ENCODE measurements at regions not wholly inside any gene's neighbourhood (a gene's known extent, or its start where the extent isn't known, plus 50 kb on each side); places are given as distances from the start of the nearest gene placed in this dataset.

DNA sequence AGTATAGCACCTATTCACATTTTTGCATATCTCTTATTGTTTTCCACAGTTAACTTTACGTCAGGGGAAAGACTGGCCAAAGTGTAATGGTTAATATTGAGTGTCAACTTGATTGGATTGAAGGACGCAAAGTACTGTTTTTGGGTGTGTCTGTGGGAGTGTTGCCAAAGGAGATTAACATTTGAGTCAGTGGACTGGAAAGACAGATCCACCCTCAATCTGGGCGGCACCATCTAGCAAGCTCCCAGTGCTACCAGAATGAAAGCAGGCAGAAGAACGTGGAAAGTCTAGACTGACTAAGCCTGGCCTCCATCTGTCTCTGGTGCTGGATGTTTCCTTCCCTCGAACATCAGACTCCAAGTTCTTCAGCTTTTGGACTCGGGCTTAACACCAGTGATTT, 1900.7 kb upstream of the RAG2 start:
- Histone ChIP-seq H3K9ac (ENCODE audit: low read length) (no peak overlapping the region), H3K27me3 (ENCODE audit: control insufficient read depth in 1 of 2, insufficient read depth in 2 of 2, low read length in 2 of 2) (no peaks in the 10 kb centered on the region), H3K4me3 (ENCODE audit: low read depth in 1 of 2, low read length in 2 of 2) (no peak overlapping the region), H3K36me3 (ENCODE audit: insufficient read depth, low read length) (no peaks in the 10 kb centered on the region), H3K27ac (ENCODE audit: low read depth, low read length) (no peak overlapping the region), H3K4me1 (ENCODE audit: insufficient read depth, low read length) (no peaks in the 10 kb centered on the region), H3K9me3 (ENCODE audit: low read length) (no peaks in the 10 kb centered on the region)

- Histone ChIP-seq H3K27ac (ENCODE audit: low read depth, low read length) (no peak overlapping the region), H3K9me3 (ENCODE audit: low read length) (no peaks in the 10 kb centered on the region), H3K4me1 (ENCODE audit: insufficient read depth, low read length) (no peaks in the 10 kb centered on the region), H3K4me3 (ENCODE audit: low read depth in 1 of 2, low read length in 2 of 2) (no peak overlapping the region), H3K36me3 (ENCODE audit: insufficient read depth, low read length) (no peaks in the 10 kb centered on the region), H3K9ac (ENCODE audit: low read length) (no peak overlapping the region), H3K27me3 (ENCODE audit: control insufficient read depth in 1 of 2, insufficient read depth in 2 of 2, low read length in 2 of 2) (no peaks in the 10 kb centered on the region)
Observed at GRCh38 chr11:38491986-38492385, 1894.0 kb upstream of the RAG2 start.

DNA sequence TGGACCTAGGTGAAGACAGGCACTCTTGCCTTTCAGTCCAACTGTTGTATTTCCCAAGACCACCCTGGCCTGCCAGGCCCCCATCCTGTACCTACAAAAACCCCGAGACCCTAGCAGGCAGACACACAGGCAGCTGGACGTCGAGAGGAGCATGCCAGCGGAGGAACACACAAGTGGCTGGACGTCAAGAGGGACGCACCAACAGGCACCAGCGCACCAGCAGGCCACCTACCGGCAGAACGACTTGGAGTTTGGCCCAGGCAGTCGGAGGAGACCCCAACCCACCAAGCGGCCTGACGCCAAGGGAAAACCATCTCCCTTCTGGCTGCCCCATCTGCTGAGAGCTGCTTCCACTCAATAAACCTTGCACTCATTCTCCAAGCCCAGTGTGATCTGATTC, 1883.4 kb upstream of the RAG2 start:
- Histone ChIP-seq H3K9me3 (ENCODE audit: low read length) (no peaks in the 10 kb centered on the region), H3K4me1 (ENCODE audit: insufficient read depth, low read length) (no peaks in the 10 kb centered on the region)

DNA sequence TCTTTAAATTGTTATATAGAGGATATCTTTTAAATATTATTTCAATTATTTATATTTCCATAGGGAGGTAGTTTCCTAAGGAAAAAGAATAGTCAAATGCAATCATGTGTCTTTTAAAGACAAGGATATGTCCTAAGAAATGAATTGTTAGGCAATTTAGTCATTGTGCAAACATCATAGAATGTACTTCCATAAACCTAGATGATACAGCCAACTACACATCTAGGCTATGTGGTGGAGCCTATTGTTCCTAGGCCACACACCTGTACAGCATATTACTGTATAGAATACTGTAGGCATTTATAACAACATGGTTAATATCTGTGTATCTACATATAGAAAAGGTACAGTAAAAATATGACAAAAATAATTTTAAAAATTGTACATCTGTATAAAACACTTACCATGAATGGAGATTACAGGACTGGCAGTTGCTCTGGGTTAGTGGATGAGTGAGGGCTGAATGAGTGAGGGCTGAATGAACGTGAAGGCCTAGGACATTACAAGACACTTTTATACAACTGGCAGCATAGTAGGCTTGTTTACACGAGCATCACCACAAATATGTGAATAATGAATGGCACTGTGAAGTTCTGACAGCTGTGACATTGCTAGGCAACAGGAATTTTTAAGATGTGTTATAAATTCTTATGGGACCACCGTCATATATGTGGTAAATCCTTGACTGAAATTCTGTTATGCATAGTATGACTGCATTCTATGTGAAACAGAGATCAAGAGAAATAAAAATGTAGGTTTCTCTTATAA, 1879.0 kb upstream of the RAG2 start:
- Histone ChIP-seq H3K4me3 (ENCODE audit: low read depth in 1 of 2, low read length in 2 of 2) (no peak overlapping the region), H3K4me1 (ENCODE audit: insufficient read depth, low read length) (no peaks in the 10 kb centered on the region), H3K9ac (ENCODE audit: low read length) (no peak overlapping the region), H3K27ac (ENCODE audit: low read depth, low read length) (no peak overlapping the region), H3K9me3 (ENCODE audit: low read length) (no peaks in the 10 kb centered on the region), H3K27me3 (ENCODE audit: control insufficient read depth in 1 of 2, insufficient read depth in 2 of 2, low read length in 2 of 2) (no peaks in the 10 kb centered on the region), H3K36me3 (ENCODE audit: insufficient read depth, low read length) (no peaks in the 10 kb centered on the region)

More for the DNA sequence above, 1883.4 kb upstream of the RAG2 start:
- no peak overlapping the region for H3K27ac ChIP-seq (ENCODE audit: low read depth, low read length)
- no peaks in the 10 kb centered on the region for H3K36me3 ChIP-seq (ENCODE audit: insufficient read depth, low read length)
- no peak overlapping the region for H3K4me3 ChIP-seq (ENCODE audit: low read depth in 1 of 2, low read length in 2 of 2)
- H3K27me3 ChIP-seq (ENCODE audit: control insufficient read depth in 1 of 2, insufficient read depth in 2 of 2, low read length in 2 of 2): no peaks in the 10 kb centered on the region
- no peak overlapping the region for H3K9ac ChIP-seq (ENCODE audit: low read length)

DNA sequence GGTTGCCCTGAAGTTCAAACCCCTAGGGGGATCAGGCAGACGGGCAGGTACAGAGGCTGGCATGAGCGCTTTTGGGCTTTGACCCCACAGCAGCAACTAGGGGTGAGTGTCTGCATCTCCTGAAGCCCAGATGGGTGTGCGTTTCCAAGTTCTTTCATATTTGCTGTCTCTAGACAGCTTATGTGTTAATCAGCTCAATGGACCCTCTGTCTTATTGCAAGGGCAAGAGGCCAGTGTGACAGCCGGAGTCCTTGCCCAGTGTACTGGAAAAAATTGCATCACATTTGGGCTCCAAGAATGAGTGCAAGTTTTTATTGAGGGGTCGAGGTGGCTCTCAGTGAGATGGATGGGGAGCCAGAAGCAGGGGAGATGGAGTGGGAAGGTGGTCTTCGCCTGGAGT, 1863.7 kb upstream of the RAG2 start:
- Histone ChIP-seq H3K4me3 (ENCODE audit: low read depth in 1 of 2, low read length in 2 of 2) (no peak overlapping the region), H3K27me3 (ENCODE audit: control insufficient read depth in 1 of 2, insufficient read depth in 2 of 2, low read length in 2 of 2) (no peaks in the 10 kb centered on the region), H3K27ac (ENCODE audit: low read depth, low read length) (no peak overlapping the region), H3K4me1 (ENCODE audit: insufficient read depth, low read length) (no peaks in the 10 kb centered on the region), H3K9ac (ENCODE audit: low read length) (no peak overlapping the region), H3K9me3 (ENCODE audit: low read length) (no peaks in the 10 kb centered on the region), H3K36me3 (ENCODE audit: insufficient read depth, low read length) (no peaks in the 10 kb centered on the region)

- Histone ChIP-seq H3K36me3 (ENCODE audit: insufficient read depth, low read length) (no peaks in the 10 kb centered on the region), H3K4me1 (ENCODE audit: insufficient read depth, low read length) (no peaks in the 10 kb centered on the region), H3K4me3 (ENCODE audit: low read depth in 1 of 2, low read length in 2 of 2) (no peak overlapping the region), H3K9me3 (ENCODE audit: low read length) (no peaks in the 10 kb centered on the region), H3K27ac (ENCODE audit: low read depth, low read length) (no peak overlapping the region), H3K27me3 (ENCODE audit: control insufficient read depth in 1 of 2, insufficient read depth in 2 of 2, low read length in 2 of 2) (no peaks in the 10 kb centered on the region), H3K9ac (ENCODE audit: low read length) (no peak overlapping the region)
Observed at GRCh38 chr11:38460896-38461295, 1862.9 kb upstream of the RAG2 start.

- Histone ChIP-seq H3K4me1 (ENCODE audit: insufficient read depth, low read length) (no peaks in the 10 kb centered on the region), H3K36me3 (ENCODE audit: insufficient read depth, low read length) (no peaks in the 10 kb centered on the region), H3K27ac (ENCODE audit: low read depth, low read length) (no peak overlapping the region), H3K27me3 (ENCODE audit: control insufficient read depth in 1 of 2, insufficient read depth in 2 of 2, low read length in 2 of 2) (no peaks in the 10 kb centered on the region), H3K9ac (ENCODE audit: low read length) (no peak overlapping the region), H3K4me3 (ENCODE audit: low read depth in 1 of 2, low read length in 2 of 2) (no peak overlapping the region), H3K9me3 (ENCODE audit: low read length) (no peaks in the 10 kb centered on the region)
Observed at GRCh38 chr11:38460429-38460828, 1862.4 kb upstream of the RAG2 start.

DNA sequence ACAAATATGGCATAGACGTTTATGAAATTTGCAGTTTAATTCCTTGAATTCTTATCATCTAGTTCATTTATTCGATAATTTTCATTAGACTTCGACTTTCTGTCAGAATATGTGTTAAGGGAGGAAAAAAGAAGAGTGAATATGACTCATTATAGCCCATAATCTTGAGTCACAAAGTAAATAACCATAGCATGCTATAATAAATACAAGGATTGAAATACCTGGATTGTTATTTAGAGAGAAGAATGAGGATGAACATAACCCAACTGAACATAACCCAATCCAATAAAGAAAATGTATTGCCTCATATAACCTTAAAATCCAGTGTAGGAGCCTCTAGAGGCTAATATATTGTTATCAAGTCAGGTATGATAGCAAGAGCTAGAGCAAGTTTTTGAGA, 1858.3 kb upstream of the RAG2 start:
- no peaks in the 10 kb centered on the region for H3K4me1 ChIP-seq (ENCODE audit: insufficient read depth, low read length)
- no peak overlapping the region for H3K4me3 ChIP-seq (ENCODE audit: low read depth in 1 of 2, low read length in 2 of 2)
- H3K36me3 ChIP-seq (ENCODE audit: insufficient read depth, low read length): no peaks in the 10 kb centered on the region
- no peak overlapping the region for H3K9ac ChIP-seq (ENCODE audit: low read length)
- H3K27ac ChIP-seq (ENCODE audit: low read depth, low read length): no peak overlapping the region
- H3K9me3 ChIP-seq (ENCODE audit: low read length): no peaks in the 10 kb centered on the region
- H3K27me3 ChIP-seq (ENCODE audit: control insufficient read depth in 1 of 2, insufficient read depth in 2 of 2, low read length in 2 of 2): no peaks in the 10 kb centered on the region

DNA sequence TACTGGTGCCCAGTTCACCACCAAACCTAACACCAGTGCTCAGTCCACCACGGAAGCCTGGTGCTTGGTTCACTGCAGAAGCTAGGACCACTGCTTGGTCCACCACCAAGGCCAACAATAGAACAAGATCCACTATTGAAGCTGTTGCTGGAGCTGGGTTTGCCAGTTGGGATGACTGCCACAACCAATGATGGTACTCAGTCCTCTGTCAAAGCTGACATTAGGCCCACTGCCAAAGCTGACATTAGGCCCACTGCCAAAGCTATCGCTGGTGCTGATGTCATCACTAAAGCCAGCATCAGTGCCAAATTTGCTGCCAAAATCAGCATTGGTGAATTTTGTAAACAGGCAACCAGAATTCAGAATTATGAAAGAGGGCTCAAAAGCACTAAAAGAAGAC, 1850.2 kb upstream of the RAG2 start:
- no peaks in the 10 kb centered on the region for H3K27me3 ChIP-seq (ENCODE audit: control insufficient read depth in 1 of 2, insufficient read depth in 2 of 2, low read length in 2 of 2)
- H3K27ac ChIP-seq (ENCODE audit: low read depth, low read length): no peak overlapping the region
- H3K36me3 ChIP-seq (ENCODE audit: insufficient read depth, low read length): no peaks in the 10 kb centered on the region
- H3K4me3 ChIP-seq (ENCODE audit: low read depth in 1 of 2, low read length in 2 of 2): no peak overlapping the region
- no peaks in the 10 kb centered on the region for H3K4me1 ChIP-seq (ENCODE audit: insufficient read depth, low read length)
- no peak overlapping the region for H3K9ac ChIP-seq (ENCODE audit: low read length)
- no peaks in the 10 kb centered on the region for H3K9me3 ChIP-seq (ENCODE audit: low read length)

DNA sequence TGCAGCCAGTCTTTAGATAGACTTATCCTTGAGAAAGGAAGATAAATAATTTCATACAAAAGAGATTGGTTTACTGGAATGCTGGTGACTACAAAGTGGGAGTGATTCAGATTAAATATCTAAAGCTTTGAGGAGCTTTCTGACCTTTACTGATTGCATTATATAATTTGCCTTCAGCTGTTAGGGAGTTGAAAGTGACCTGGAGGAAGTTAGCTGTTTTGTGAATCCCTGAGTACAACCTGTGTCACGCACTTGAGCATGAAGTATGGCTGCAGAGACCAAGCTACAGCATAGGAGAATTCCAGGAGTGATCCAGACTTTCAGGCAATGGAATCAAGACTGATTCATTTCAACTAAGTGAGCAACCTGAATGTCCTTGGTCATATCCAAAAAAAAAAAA, 1848.3 kb upstream of the RAG2 start:
- Histone ChIP-seq H3K27ac (ENCODE audit: low read depth, low read length) (no peak overlapping the region), H3K36me3 (ENCODE audit: insufficient read depth, low read length) (no peaks in the 10 kb centered on the region), H3K9me3 (ENCODE audit: low read length) (no peaks in the 10 kb centered on the region), H3K27me3 (ENCODE audit: control insufficient read depth in 1 of 2, insufficient read depth in 2 of 2, low read length in 2 of 2) (no peaks in the 10 kb centered on the region), H3K4me3 (ENCODE audit: low read depth in 1 of 2, low read length in 2 of 2) (no peak overlapping the region), H3K9ac (ENCODE audit: low read length) (no peak overlapping the region), H3K4me1 (ENCODE audit: insufficient read depth, low read length) (no peaks in the 10 kb centered on the region)

DNA sequence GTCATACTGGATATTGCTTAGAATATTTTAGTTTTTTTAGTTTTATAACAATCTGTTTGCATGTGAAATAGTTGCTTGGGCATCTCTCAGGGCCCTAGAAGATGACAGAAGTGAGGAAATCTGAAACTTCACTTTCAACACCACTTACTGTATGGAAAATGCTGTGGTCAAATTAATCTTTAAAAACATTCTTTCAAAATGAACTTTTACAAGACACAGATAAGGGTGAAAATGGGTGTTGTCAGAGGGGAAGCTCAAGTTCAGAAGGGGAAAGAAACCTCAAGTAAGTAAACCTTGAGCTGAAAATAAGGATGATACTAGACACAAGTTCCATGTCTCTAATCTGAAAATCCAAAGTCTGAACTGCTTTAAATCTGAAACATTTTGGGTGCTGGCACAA, 1840.1 kb upstream of the RAG2 start:
- H3K27me3 ChIP-seq (ENCODE audit: control insufficient read depth in 1 of 2, insufficient read depth in 2 of 2, low read length in 2 of 2): no peaks in the 10 kb centered on the region

GRCh38 chr11:38425578-38425977, 1827.5 kb upstream of the RAG2 start:
- H3K4me3 ChIP-seq (ENCODE audit: low read depth in 1 of 2, low read length in 2 of 2): no peak overlapping the region

More for the DNA sequence above, 1840.1 kb upstream of the RAG2 start:
- Histone ChIP-seq H3K27ac (ENCODE audit: low read depth, low read length) (no peak overlapping the region), H3K36me3 (ENCODE audit: insufficient read depth, low read length) (no peaks in the 10 kb centered on the region), H3K9me3 (ENCODE audit: low read length) (no peaks in the 10 kb centered on the region), H3K4me3 (ENCODE audit: low read depth in 1 of 2, low read length in 2 of 2) (no peak overlapping the region), H3K4me1 (ENCODE audit: insufficient read depth, low read length) (no peaks in the 10 kb centered on the region), H3K9ac (ENCODE audit: low read length) (no peak overlapping the region)

More at GRCh38 chr11:38425578-38425977, 1827.5 kb upstream of the RAG2 start:
- Histone ChIP-seq H3K4me1 (ENCODE audit: insufficient read depth, low read length) (no peaks in the 10 kb centered on the region), H3K27ac (ENCODE audit: low read depth, low read length) (no peak overlapping the region), H3K27me3 (ENCODE audit: control insufficient read depth in 1 of 2, insufficient read depth in 2 of 2, low read length in 2 of 2) (no peaks in the 10 kb centered on the region), H3K9me3 (ENCODE audit: low read length) (no peaks in the 10 kb centered on the region), H3K36me3 (ENCODE audit: insufficient read depth, low read length) (no peaks in the 10 kb centered on the region), H3K9ac (ENCODE audit: low read length) (no peak overlapping the region)

All from muscle layer of colon (tissue), 2 donors.